PC-9 (cell line): ENCODE measurements at regions not wholly inside any gene's neighbourhood (a gene's known extent, or its start where the extent isn't known, plus 50 kb on each side); places are given as distances from the start of the nearest gene placed in this dataset.

Experiments
- BruUV-seq: library from RNA; stranded (reverse); fragments of 400-500 nt; replicated peaks from 2 replicates; lab custom pipeline; 2021; lab: Mats Ljungman, UMichigan
- CTCF ChIA-PET: fragments of 300-600 bp; sonication (Branson Sonifier 250); formaldehyde crosslinking; loops from one replicate; lab custom pipeline; 2022; ENCODE audit warnings: antibody characterized with exemption; lab: Charles Lee
- POLR2A ChIA-PET: fragments of 300-600 bp; sonication (Branson Sonifier 250); formaldehyde crosslinking; loops from one replicate; lab custom pipeline; 2022; ENCODE audit warnings: antibody characterized with exemption; ENCODE audit not compliant: unreplicated experiment; lab: Charles Lee
- DNase-seq, 2 experiments: peaks; one replicate each; pipeline versions ENCODE4 v3.0.0 to v3.0.0-alpha.2; 2015 to 2022; ENCODE audit warnings: mixed read lengths in 1 of 2
- H2AFZ ChIP-seq: fragments of 200-600 bp; sonication (generic); 2 replicates; pipeline ENCODE4 v1.8.1; 2017; ENCODE audit warnings: antibody characterized with exemption
- H3F3A ChIP-seq: fragments of 200-600 bp; sonication (generic); 2 replicates; pipeline ENCODE4 v1.8.1; 2017; ENCODE audit warnings: antibody characterized with exemption, mild to moderate bottlenecking, low read depth; ENCODE audit not compliant: insufficient read depth
- H3K27ac ChIP-seq: fragments of 200-600 bp; sonication (generic); 2 replicates; pipeline ENCODE4 v1.6.1; 2016; ENCODE audit warnings: mixed run types
- H3K27me3 ChIP-seq: fragments of 200-600 bp; sonication (generic); 2 replicates; pipeline ENCODE4 v1.6.1; 2016; ENCODE audit warnings: low read depth, mixed run types; ENCODE audit not compliant: insufficient read depth
- H3K36me3 ChIP-seq: fragments of 200-600 bp; sonication (generic); 2 replicates; pipeline ENCODE4 v1.6.1; 2016; ENCODE audit warnings: low read depth, mixed run types
- H3K4me1 ChIP-seq: fragments of 200-600 bp; sonication (generic); replicated peaks from 2 replicates; pipeline ENCODE4 v1.6.1; 2016; ENCODE audit warnings: mixed run types; ENCODE audit not compliant: insufficient read depth
- H3K4me2 ChIP-seq: fragments of 200-600 bp; sonication (generic); 2 replicates; pipeline ENCODE4 v1.6.1; 2017; ENCODE audit warnings: mixed run types
- H3K4me3 ChIP-seq: fragments of 200-600 bp; sonication (generic); 2 replicates; pipeline ENCODE4 v1.6.1; 2016; ENCODE audit warnings: mixed run types
- H3K79me2 ChIP-seq: fragments of 200-600 bp; sonication (generic); 2 replicates; pipeline ENCODE4 v1.6.1; 2017; ENCODE audit warnings: low read depth, mixed run types
- H3K9me2 ChIP-seq: fragments of 200-600 bp; sonication (generic); 2 replicates; pipeline ENCODE4 v1.8.1; 2017; ENCODE audit warnings: mild to moderate bottlenecking; ENCODE audit not compliant: insufficient read depth
- H3K9me3 ChIP-seq: fragments of 200-600 bp; sonication (generic); 2 replicates; pipeline ENCODE4 v1.8.1; 2016; ENCODE audit warnings: low read depth; ENCODE audit not compliant: insufficient read depth
- H4K20me1 ChIP-seq: fragments of 200-600 bp; sonication (generic); 2 replicates; pipeline ENCODE4 v1.8.1; 2017; ENCODE audit not compliant: insufficient read depth
- CTCF ChIP-seq: fragments of 200-600 bp; sonication (generic); conservative IDR thresholded peaks from 2 replicates; pipeline ENCODE4 v1.6.1; 2017; ENCODE audit warnings: mixed run types, antibody characterized with exemption, mild to moderate bottlenecking, moderate library complexity
- EZH2 ChIP-seq: fragments of 200-600 bp; sonication (generic); IDR thresholded peaks from 2 replicates; pipeline ENCODE4 v1.8.0; 2017; ENCODE audit warnings: antibody characterized with exemption, low read depth
- intact Hi-C: fragments of 100-400 bp; cut with micrococcal nuclease; formaldehyde crosslinking; loops from one replicate; pipeline ENCODE4 v1.10.0; 2022; ENCODE audit not compliant: unreplicated experiment

GRCh38 chr9:95613670-95614069 is 96.9 kb upstream of the PTCH1 start:
- H3K4me2 ChIP-seq, result no peak overlapping the region
- POLR2A ChIA-PET, result interaction anchor here (0.6 kb wide), 2 partner anchors 17 to 1020 kb away, joined by 3 read pairs; no protein-coding TSS in a partner anchor

GRCh38 chr9:95611354-95611753 is 94.6 kb upstream of the PTCH1 start:
- no peaks in the 10 kb centered on the region for H3K79me2 ChIP-seq
- no peak overlapping the region for H2AFZ ChIP-seq
- H3K4me2 ChIP-seq, result no peak overlapping the region
- ChIA-PET POLR2A (no interaction called here), CTCF (no interaction called here)
- H3K9me3 ChIP-seq, result peaks cover 4% of the 10 kb centered on the region; the same call in 1 of the 2 replicates
- no peaks in the 10 kb centered on the region for H3K9me2 ChIP-seq
- H3F3A ChIP-seq, result no peaks in the 10 kb centered on the region
- H3K4me3 ChIP-seq, result no peak overlapping the region
- intact Hi-C loops, result no loop called here
- BruUV-seq, result no TSS peak
- no peak overlapping the region for H3K27ac ChIP-seq
- no peaks in the 10 kb centered on the region for H4K20me1 ChIP-seq
- TF ChIP-seq CTCF (no peak), EZH2 (no peak)
- peaks cover 85% of the 10 kb centered on the region for H3K27me3 ChIP-seq
- no peaks in the 10 kb centered on the region for H3K4me1 ChIP-seq
- H3K36me3 ChIP-seq, result no peaks in the 10 kb centered on the region
- no peak for DNase-seq

More at GRCh38 chr9:95613670-95614069, 96.9 kb upstream of the PTCH1 start:
- no TSS peak for BruUV-seq
- H3K9me2 ChIP-seq, result no peaks in the 10 kb centered on the region
- H4K20me1 ChIP-seq, result no peaks in the 10 kb centered on the region
- H3K27ac ChIP-seq, result no peak overlapping the region
- no peak overlapping the region for H3K4me3 ChIP-seq
- DNase-seq, result no peak
- no peaks in the 10 kb centered on the region for H3K4me1 ChIP-seq
- peaks cover 94% of the 10 kb centered on the region for H3K27me3 ChIP-seq
- no peaks in the 10 kb centered on the region for H3K36me3 ChIP-seq
- TF ChIP-seq CTCF (no peak), EZH2 (no peak)
- no peak overlapping the region for H2AFZ ChIP-seq
- CTCF ChIA-PET, result no interaction called here
- H3K9me3 ChIP-seq, result peaks cover 4% of the 10 kb centered on the region; the same call in 1 of the 2 replicates
- H3K79me2 ChIP-seq, result no peaks in the 10 kb centered on the region
- H3F3A ChIP-seq, result no peaks in the 10 kb centered on the region
- intact Hi-C loops, result no loop called here

- Histone ChIP-seq H3K4me1 (no peaks in the 10 kb centered on the region), H3K9me3 (peaks cover 4% of the 10 kb centered on the region; the same call in 1 of the 2 replicates), H4K20me1 (no peaks in the 10 kb centered on the region), H3K4me3 (no peak overlapping the region), H3K79me2 (no peaks in the 10 kb centered on the region), H3K9me2 (no peaks in the 10 kb centered on the region), H3K27ac (no peak overlapping the region), H3K27me3 (peaks cover 85% of the 10 kb centered on the region), H3K4me2 (no peak overlapping the region), H2AFZ (no peak overlapping the region), H3F3A (no peaks in the 10 kb centered on the region), H3K36me3 (no peaks in the 10 kb centered on the region)
- TF ChIP-seq CTCF, result no peak
- no peak for TF ChIP-seq EZH2
- DNase-seq, result no peak
- BruUV-seq, result no TSS peak
- ChIA-PET POLR2A (no interaction called here), CTCF (no interaction called here)
- intact Hi-C loops, result no loop called here
Observed at GRCh38 chr9:95610006-95610785, 93.4 kb upstream of the PTCH1 start.
